ENCODE measurements at regions not wholly inside any gene's neighbourhood (a gene's known extent, or its start where the extent isn't known, plus 50 kb on each side); places are given as distances from the start of the nearest gene placed in this dataset.
"Not testable (repeated sequence)": the region's sequence is repeated elsewhere in the genome, so short reads cannot be mapped to it uniquely, and the experiment has no call there.

DNA sequence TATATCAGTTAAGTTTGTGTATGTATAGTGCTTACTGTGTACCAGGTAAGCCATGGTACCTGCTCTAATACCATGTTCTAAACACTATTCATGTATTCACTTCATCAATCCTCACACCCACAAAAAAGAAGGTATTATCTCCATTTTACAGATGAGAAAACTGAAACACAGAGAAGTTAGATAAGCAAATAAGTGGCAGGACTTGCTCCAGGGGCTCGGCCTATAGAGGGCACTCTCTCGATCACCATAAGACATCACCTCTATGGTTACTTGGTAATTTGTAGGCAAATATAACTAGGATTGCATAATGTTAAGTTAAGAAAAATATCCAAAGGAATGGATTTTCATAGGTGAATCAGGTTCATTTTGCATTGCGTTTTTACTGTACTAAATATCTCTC is 118.1 kb upstream of the FN1 start:
- DNase-seq (ENCODE audit: low read depth, low spot score) = no peak

DNA sequence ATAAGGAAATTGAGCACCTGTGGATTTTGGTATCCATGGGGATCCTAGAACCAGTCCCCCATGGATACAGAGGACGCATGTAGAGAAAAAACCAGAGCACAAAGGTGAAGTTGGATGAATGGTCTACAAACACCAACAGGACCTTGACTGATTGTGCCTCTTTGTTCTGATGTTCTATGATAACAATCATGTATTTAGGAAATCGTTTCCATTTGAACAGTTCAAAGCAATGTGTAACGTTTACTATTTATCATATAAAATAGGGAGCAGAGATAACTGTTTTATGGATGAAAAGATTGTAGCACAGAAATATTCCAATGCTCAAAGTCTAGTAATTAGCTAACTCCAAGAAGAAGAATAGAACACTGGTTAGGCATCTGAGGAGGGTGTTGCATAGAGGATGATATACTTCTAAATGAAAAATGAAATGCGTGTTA is 116.3 kb upstream of the FN1 start:
- no peak for DNase-seq (ENCODE audit: low read depth, low spot score)

DNA sequence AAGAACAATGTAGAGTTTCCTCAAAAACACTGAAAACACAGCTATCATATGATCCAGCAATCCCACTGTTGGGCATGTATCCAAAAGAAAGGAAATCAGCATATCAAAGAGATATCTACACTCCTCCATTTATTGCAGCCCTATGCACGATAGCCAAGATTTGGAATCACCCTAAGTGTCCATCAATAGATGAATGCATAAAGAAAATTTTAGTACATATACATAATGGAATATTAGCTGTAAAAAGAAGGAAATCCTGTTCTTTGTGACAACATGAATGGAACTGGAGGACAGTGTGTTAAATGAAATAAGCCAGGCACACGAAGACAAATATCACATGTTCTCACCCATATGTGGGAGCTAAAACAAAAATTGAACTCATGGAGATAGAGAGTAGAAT is 114.5 kb upstream of the FN1 start:
- DNase-seq (ENCODE audit: low read depth, low spot score) = no peak

DNA sequence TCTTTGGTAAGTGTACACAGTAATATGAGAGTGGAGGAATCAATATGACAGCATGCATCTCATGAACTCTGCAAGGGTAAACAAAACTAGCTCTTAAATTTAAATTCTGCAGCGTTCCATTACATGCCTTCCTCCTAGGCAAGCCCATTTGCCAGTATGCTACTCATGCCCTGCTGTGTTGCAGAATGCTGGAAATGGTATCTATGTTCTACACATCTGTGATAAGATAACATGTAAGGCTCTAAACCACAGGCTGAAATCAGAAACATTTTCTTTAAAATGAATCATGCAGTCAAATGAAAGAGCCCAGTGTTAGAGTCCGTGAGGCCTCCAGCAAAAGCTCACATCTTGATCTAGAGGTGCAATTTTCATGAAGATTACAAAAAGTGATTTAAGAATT is 112.8 kb upstream of the FN1 start:
- DNase-seq (ENCODE audit: low read depth, low spot score) = no peak

DNA sequence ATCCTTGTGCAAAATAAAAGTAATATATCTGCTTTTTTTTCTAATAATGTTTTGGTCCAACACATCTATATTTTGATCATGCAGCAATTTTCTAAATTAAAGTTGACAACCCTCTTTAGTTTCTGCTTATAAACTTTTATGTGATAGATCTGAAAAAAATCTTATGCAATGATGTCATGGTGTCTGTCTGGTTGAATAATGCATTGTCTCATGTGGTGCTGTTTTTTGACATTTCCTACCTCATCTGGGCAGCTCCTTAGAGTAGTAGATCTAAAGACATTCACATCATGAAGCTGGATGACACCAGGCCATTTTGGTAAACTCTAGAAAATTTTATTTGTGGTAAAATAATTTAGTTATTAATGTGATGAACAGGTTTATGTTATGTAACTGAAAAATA is 106.8 kb upstream of the FN1 start:
- no peak for DNase-seq (ENCODE audit: low read depth, low spot score)

DNA sequence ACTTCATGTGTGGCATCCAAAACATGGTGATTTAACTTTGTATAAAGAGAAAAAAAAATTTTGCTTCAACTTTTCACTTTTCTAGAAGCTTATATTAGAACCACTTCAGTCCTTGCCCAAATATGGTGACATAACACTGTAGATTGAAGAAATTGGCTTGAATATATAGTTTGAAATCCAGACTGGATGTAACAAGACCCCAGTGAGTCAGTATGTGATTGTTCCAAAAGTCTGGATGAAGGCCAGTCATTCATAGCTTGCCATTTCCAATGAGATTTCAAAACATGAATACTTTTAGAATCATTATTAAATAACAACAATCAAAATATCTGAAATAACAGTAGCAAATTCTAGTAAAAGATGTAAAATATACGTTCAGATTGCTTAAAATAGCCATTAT is 104.8 kb upstream of the FN1 start:
- DNase-seq (ENCODE audit: low read depth, low spot score) = peak; percentile 65

DNA sequence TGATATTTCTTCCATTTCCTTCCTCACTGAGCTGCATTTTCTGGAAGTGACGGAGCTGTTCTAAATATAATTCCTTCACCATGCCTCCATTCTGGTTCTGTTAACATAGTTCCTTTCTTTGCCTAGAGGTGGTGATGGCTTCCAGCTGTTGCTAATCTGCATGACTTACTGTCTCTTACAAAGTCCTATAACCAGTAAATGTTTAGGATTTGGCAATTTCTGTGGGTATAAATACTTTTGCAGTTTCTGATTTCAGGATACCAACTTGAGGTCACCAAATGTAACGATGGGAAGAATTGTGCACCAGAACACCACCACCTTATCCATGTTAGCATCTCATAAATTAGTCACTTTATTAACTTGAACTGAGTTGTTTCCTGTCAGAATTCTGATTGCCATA is 101.7 kb upstream of the FN1 start:
- no peak for DNase-seq (ENCODE audit: low read depth, low spot score)

DNA sequence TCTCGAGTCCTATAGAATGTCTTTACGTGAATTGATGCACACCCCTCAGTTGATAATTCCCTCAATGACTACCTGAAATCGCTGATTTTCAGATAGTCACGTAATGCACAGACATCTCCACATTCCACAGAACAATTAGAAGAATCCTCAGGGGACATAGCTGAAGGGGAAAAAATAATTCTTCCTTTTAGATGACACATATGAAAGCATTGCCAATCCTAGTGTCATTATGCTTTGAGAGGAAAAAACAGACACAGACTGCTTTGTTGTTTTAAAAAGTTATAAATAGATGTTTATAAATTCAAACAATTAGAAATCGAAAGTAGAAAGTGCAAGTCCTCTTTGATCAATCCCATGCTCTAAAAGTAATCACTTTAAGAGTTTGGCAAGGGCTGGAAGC is 100.6 kb upstream of the FN1 start:
- no peak for DNase-seq (ENCODE audit: low read depth, low spot score)

DNA sequence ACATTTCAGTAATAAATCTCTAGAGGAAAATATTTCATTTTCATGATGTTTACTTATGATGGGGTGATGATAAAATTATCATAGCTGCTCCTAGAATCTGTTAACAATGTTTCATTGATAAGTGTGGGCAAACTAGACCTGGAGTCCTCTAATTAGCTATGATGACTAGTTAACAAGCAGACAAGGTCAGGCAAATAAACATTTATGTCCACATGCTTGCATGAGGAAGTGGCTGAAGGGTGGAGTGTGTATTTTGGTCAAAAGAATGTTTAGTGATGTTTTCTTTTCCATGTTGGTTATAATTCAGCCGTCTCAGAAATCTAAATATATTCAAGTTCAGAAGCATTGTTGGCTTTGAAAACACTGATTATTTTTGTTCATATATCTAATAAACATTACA is 99.9 kb upstream of the FN1 start:
- DNase-seq (ENCODE audit: low read depth, low spot score) = no peak

DNA sequence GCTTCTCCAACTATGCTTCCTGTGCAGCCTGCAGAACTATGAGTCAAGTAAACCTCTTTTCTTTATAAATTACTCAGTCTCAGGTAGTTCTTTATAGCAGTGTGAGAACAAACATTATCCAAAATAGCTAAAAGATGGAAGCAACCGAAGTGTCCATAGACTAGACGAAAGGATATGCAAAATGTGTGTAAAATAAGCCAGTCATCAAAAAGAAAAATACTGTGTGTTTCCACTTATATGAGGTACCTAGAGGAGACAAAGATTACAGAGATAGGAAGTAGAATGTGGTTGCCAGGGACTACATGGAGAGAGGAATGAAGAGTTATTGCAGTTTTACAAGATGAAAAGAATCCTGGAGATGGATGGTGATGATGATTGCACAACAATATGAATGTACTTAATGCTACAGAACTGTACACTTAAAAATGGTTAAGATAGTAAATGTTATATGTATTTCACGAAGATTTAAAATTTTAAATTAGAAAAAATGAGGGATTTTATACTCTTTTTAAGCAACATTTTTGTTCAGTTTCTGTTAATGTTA is 99.3 kb upstream of the FN1 start:
- no peak for DNase-seq (ENCODE audit: low read depth, low spot score)

DNA sequence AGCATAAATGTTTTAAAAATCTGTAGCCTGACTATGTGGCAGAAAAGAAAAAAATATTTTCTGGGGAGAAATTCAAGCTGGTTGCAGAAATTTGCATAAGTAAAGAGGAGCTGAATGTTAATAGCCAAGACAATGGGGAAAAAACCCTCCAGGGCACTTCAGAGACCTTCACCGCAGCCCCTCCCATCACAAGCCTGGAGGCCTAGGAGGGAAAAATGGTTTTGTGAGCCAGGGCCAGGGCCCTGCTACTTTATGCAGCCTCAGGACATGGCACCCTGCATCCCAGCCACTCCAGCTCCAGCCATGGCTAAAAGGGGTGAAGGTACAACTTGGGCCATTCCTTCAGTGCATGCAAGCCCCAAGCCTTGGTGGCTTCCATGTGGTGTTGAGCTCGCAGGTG is 97.8 kb upstream of the FN1 start:
- DNase-seq (ENCODE audit: low read depth, low spot score) = not testable (repeated sequence)

DNA sequence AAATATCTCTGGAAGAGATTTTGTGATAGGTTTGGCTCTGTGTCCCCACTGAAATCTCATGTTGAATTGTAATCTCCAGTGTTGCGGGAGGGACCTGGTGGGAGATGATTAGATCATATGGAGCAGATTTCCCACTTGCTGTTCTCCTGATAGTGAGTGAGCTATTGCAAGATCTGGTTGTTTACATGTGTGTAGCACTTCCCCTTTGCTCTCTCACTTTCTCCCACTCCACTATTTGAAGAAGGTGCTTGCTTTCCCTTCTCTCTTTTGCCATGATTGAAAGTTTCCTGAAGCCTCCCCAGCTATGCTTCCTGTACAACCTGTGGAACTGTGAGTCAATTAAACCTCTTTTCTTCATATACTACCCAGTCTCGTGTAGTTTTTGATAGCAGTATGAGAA is 97.0 kb upstream of the FN1 start:
- DNase-seq (ENCODE audit: low read depth, low spot score) = no peak

DNA sequence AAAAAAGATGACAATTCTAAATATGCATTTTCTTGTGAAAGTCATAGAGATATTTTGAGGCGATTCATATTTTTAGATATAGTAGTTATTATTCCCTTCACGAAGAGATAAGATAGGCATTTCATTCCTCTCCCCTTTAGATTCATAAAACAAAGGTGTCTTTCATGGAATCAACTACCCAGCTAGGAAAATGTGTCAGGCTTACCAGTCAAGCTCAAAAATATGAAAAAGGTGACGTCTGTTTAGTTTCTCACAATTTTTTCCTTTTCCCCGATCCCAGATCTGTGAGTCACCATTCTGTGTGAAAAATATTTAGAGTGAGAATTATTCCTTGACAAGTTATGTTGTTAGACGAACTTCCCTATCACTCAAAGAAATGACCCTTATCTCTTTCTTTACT is 95.4 kb upstream of the FN1 start:
- no peak for DNase-seq (ENCODE audit: low read depth, low spot score)

DNA sequence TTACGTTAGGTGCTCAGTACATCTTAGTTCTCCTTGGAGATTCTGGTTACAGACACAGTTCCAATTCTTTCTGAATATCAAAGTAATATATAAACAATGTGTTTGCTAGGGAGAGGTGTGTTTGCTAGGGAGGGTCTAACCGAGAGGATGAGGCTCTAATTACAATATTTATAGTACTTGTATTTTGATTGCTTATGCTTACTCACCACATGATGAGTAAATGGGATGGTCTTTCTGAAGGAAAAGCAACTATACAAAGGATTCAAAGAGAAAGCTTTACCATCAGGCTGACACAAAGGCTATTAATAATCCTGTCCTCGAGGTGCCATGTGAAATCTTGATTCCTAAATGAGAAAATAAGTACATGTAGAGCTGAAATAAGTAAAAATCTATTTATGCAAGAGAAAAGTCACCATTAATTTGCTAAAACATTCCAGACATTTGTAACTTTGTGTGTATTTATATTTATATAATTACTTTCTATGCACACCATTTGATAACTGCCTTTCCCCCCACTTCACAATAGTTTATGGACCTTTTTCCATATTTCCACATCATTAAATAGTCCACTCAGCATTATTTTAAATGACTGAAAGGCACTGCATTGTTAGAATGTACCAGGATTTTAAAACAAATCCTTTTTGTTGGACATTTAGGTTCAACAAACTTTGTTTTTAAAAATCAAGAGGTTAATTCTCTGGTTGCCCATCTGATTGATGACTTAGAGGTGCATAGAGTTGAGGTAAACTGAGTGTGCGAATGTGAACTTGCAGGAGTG is 94.5 kb upstream of the FN1 start:
- no peak for DNase-seq (ENCODE audit: low read depth, low spot score)

DNA sequence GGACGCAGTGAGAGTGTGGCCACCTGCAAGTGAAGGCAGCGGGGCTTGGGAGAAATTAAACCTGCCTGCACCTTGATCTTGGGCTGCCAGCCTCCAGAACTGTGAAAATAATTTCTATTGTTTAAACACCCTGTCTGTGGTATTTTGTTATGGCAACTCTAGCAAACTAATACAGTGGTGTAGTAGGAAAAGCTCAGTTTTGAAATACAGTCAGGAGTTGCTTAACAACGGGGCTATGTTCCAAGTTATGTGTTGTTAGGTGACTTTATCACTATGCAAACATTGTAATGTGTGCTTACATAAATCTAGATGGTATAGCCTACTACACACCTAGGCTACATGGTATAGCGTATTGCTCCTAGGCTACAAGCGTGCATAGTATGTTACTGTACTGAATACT is 93.4 kb upstream of the FN1 start:
- no peak for DNase-seq (ENCODE audit: low read depth, low spot score)

DNA sequence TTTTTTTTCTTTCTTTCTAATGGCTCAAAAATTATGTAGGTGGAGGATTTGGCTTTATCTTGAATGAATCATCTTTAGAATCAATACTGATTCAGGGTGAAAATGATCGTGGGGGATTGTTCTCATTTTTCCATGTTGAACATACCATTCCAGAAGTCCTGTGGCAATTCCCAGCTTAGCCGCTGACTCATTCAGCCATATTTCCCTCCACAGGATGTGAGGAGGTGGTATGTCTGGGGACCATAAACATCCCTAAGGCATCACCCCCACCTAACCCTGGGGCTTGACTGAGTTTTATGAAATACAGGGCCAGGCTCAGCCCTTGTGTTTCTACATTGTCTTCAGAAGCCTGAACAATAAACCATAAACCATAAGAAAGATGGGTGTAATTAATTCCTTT is 92.7 kb upstream of the FN1 start:
- peak; percentile 57 for DNase-seq (ENCODE audit: low read depth, low spot score)

DNA sequence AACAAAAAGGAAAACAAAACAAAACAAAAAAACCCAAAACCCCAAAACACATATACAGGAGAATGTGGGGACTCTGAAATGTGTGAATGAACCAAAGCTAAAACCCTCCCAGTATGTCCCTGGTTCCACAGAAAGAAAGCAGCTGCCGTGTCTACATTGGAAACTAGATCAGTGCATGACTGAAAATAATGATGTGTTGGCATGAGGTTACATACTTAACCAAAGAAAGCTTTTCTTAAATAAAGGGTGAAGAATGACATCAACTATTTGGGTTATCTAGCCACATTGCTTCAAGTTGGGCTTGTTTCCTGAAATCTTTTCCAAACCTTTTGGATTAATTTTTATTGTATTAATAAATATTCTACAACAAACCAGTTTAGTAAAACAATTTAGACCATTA is 91.9 kb upstream of the FN1 start:
- DNase-seq (ENCODE audit: low read depth, low spot score) = no peak

DNA sequence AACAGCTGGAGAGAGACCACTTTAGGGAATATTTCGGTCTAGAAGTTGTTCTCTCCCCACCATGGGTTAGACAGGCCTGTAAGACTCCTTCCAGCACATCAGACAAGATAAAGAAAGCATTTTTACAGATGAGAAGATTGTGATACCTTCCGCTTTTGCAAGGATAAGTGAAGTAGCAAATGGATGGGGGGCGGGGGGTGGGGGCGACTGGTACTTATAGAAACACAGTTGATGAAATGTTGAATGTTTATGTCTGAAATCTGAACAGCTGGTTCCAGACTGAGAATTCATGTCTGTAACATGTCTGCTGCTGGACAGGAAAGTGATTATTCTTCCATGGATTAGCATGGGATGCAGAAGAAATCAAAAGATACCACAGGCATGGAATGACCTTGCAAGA is 90.5 kb upstream of the FN1 start:
- DNase-seq (ENCODE audit: low read depth, low spot score) = no peak

DNA sequence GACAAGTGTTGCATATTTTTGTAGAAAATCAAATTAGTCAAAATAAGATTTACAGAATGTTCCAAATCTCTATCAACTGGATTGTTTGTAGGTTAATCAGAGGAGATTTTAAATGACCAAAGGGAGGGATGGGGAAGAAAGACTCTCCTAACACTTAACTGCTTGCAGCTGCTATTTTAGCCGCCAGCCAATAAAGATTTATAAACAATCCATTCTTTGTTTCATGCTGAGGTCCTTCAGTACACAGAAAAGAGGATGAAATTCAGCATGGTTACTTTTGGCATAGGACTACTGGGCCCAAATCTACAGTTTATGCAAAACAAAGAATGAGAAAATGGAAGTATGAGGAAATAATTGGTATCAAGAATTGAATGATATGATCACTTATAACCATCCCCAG is 86.4 kb upstream of the FN1 start:
- no peak for DNase-seq (ENCODE audit: low read depth, low spot score)

DNA sequence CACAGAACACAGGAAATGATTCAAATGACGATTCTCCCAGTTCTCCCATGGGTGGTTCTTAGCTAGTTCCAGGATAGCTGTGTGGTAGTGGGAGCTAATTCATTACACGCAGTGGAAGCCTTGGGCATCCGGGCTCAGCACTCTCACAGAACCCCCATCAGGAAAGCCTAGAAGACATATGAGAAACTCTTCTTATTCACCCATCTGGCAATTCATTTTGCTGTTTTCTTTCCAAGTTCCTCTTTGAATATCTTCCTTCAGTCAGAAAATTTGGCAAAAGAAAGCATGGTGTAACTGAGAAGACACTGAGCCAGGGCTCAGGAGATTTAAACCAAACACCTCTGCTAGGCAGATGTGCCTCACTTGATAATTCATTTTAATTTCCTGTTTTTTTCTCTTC is 85.2 kb upstream of the FN1 start:
- DNase-seq (ENCODE audit: low read depth, low spot score) = no peak

DNA sequence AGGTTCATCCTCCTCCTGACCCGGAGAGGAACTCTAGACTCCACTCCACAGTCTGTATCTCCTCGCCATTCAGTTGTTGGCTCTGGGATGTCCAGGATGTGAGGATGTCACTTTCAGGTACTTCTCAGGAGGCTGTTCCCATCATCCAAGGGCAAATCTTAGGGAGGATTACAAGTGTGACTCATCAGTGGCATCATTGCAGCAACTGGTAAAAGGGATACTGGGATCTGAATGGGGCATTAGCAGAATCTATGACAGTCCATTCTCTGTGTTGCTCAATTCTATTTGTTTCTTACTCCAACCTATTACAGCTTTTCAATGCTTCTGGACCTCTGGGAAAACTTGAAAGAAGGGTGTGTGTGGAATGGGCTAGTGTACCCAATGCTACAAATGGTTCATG is 81.5 kb upstream of the FN1 start:
- DNase-seq (ENCODE audit: low read depth, low spot score) = no peak

DNA sequence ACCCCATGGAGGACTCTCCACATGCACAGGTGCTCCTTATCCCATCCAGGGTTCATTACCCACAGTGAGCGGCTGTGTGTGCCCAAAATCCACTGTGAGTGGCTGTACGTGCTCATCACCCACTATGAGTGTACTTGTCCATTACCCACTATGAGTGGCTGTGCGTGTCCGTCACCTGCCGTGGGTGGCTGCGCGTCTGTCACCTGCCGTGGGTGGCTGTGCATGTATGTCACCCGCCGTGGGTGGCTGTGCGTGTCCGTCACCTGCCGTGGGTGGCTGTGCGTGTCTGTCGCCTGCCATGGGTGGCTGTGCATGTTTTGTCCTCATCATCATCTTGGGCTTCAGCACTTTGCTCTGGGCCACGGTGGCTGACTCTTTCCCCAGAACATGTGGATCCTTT is 78.6 kb upstream of the FN1 start:
- DNase-seq (ENCODE audit: low read depth, low spot score) = no peak

DNA sequence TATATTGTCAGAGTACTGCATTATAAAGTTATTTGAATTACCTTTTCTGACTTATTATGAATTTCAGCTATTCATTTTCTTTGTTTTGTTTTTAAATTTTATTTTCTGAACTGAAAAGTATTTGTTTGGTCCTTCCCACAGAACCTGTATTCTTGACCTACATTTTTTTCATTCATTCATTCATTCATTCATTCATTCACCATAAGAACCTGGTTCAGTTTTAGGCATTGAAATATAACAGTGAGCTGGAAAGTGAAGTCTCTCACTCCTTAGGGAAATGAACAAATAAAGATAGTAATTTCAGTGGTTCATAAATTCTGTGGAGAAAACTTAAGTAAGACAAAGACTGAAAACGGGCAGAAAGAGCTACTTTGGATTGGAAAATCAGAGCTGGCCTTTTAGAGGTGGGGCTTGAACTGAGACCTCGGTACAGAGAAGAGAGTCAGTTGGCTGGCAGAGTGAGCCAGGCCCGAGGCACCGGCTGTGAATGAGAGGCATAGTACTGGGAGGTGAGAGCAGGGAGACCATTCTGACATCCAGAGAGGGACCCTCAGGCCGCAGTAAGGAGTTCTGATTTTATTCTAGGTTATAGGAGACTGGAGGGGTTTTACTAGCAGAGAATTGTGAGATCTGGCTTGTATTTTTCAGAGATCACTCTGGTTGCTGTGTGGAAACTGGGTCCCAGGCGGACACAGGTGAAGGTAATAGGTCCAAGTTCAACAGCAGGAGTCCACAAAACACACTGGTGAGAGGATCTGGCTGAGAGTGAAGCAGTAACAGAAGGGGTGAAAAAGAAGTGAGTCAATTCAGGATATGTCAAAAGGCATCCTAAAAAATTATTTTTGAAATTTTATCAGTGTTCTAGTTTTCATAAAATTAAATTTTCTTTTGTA is 75.8 kb upstream of the FN1 start:
- no peak for DNase-seq (ENCODE audit: low read depth, low spot score)

All from smooth muscle cell of the brain vasculature (primary cell).